ENCODE measurements at regions not wholly inside any gene's neighbourhood (a gene's known extent, or its start where the extent isn't known, plus 50 kb on each side); places are given as distances from the start of the nearest gene placed in this dataset.
"Not testable (repeated sequence)": the region's sequence is repeated elsewhere in the genome, so short reads cannot be mapped to it uniquely, and the experiment has no call there.

DNA sequence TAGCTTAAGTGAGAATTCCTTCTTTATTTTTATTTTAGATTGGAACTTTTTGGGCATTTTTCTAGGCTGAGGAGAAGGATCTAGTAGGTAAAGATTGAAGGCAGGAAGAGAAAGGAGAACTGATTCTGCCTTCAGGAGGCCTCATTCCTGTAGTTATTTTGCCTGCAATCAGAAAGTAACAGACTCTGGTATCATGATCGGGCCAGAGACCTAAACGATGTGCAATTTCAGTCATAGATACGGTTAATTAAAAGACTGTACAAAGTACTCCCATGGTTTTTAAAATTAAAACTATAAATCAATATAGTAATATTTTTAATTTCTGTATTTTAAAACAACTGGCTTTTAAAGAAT, 54.7 kb upstream of the NOTCH2NLA start:
- TF ChIP-seq, protein P1, sequence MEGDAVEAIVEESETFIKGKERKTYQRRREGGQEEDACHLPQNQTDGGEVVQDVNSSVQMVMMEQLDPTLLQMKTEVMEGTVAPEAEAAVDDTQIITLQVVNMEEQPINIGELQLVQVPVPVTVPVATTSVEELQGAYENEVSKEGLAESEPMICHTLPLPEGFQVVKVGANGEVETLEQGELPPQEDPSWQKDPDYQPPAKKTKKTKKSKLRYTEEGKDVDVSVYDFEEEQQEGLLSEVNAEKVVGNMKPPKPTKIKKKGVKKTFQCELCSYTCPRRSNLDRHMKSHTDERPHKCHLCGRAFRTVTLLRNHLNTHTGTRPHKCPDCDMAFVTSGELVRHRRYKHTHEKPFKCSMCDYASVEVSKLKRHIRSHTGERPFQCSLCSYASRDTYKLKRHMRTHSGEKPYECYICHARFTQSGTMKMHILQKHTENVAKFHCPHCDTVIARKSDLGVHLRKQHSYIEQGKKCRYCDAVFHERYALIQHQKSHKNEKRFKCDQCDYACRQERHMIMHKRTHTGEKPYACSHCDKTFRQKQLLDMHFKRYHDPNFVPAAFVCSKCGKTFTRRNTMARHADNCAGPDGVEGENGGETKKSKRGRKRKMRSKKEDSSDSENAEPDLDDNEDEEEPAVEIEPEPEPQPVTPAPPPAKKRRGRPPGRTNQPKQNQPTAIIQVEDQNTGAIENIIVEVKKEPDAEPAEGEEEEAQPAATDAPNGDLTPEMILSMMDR (IDR thresholded peaks at IDR 0.05) = not testable (repeated sequence)
- TF ChIP-seq POLR2A (IDR thresholded peaks at IDR 0.05) = not testable (repeated sequence)

Data from testis (tissue), 2 donors.